ENCODE measurements at regions not wholly inside any gene's neighbourhood (a gene's known extent, or its start where the extent isn't known, plus 50 kb on each side); places are given as distances from the start of the nearest gene placed in this dataset.

DNA sequence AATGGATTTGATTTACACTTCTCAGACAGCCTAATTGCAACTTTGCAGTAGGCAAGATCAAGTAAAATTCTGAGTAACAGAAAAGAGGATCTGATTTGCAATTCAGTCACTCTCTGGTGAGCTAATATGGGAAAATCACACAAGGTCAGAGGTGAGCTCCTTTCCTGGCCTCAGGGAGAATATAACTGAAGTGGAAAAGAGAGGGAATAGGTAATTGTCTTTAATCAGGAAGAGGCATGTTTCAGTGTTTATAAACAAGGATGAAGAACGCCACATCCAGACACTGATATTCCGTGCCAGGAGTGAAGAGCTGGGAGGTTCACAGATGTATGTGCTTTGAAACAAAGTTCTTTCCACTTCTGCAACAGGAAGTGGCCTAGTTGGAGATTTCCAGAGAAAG is 127.1 kb downstream of the ETAA1 start (continued):
- TF ChIP-seq, protein P1, sequence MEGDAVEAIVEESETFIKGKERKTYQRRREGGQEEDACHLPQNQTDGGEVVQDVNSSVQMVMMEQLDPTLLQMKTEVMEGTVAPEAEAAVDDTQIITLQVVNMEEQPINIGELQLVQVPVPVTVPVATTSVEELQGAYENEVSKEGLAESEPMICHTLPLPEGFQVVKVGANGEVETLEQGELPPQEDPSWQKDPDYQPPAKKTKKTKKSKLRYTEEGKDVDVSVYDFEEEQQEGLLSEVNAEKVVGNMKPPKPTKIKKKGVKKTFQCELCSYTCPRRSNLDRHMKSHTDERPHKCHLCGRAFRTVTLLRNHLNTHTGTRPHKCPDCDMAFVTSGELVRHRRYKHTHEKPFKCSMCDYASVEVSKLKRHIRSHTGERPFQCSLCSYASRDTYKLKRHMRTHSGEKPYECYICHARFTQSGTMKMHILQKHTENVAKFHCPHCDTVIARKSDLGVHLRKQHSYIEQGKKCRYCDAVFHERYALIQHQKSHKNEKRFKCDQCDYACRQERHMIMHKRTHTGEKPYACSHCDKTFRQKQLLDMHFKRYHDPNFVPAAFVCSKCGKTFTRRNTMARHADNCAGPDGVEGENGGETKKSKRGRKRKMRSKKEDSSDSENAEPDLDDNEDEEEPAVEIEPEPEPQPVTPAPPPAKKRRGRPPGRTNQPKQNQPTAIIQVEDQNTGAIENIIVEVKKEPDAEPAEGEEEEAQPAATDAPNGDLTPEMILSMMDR (conservative IDR thresholded peaks at IDR 0.05; ENCODE audit: low read depth in 2 of 2), result no peak
- TF ChIP-seq EZH2 (IDR thresholded peaks at IDR 0.05; ENCODE audit: low read depth, unreplicated experiment) (no peak), CREB1 (CRISPR knock-in tag; IDR thresholded peaks at IDR 0.05; ENCODE audit: low read depth) (no peak), JUNB (IDR thresholded peaks at IDR 0.05; ENCODE audit: unreplicated experiment) (no peak), ZNF114 (CRISPR knock-in tag; IDR thresholded peaks at IDR 0.05) (no peak), ZNF331 (CRISPR knock-in tag; IDR thresholded peaks at IDR 0.05; ENCODE audit: low read depth) (no peak), EZH2phosphoT487 (IDR thresholded peaks at IDR 0.05; ENCODE audit: unreplicated experiment) (no peak), NANOG (IDR thresholded peaks at IDR 0.05; ENCODE audit: borderline replicate concordance) (no peak), POLR2AphosphoS5 (IDR thresholded peaks at IDR 0.05; ENCODE audit: low read depth) (no peak)
- TF ChIP-seq, protein P2, sequence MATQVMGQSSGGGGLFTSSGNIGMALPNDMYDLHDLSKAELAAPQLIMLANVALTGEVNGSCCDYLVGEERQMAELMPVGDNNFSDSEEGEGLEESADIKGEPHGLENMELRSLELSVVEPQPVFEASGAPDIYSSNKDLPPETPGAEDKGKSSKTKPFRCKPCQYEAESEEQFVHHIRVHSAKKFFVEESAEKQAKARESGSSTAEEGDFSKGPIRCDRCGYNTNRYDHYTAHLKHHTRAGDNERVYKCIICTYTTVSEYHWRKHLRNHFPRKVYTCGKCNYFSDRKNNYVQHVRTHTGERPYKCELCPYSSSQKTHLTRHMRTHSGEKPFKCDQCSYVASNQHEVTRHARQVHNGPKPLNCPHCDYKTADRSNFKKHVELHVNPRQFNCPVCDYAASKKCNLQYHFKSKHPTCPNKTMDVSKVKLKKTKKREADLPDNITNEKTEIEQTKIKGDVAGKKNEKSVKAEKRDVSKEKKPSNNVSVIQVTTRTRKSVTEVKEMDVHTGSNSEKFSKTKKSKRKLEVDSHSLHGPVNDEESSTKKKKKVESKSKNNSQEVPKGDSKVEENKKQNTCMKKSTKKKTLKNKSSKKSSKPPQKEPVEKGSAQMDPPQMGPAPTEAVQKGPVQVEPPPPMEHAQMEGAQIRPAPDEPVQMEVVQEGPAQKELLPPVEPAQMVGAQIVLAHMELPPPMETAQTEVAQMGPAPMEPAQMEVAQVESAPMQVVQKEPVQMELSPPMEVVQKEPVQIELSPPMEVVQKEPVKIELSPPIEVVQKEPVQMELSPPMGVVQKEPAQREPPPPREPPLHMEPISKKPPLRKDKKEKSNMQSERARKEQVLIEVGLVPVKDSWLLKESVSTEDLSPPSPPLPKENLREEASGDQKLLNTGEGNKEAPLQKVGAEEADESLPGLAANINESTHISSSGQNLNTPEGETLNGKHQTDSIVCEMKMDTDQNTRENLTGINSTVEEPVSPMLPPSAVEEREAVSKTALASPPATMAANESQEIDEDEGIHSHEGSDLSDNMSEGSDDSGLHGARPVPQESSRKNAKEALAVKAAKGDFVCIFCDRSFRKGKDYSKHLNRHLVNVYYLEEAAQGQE (IDR thresholded peaks at IDR 0.05; ENCODE audit: unreplicated experiment), result no peak
- TF ChIP-seq, protein P3, sequence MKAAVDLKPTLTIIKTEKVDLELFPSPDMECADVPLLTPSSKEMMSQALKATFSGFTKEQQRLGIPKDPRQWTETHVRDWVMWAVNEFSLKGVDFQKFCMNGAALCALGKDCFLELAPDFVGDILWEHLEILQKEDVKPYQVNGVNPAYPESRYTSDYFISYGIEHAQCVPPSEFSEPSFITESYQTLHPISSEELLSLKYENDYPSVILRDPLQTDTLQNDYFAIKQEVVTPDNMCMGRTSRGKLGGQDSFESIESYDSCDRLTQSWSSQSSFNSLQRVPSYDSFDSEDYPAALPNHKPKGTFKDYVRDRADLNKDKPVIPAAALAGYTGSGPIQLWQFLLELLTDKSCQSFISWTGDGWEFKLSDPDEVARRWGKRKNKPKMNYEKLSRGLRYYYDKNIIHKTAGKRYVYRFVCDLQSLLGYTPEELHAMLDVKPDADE (IDR thresholded peaks at IDR 0.05), result no peak

DNA sequence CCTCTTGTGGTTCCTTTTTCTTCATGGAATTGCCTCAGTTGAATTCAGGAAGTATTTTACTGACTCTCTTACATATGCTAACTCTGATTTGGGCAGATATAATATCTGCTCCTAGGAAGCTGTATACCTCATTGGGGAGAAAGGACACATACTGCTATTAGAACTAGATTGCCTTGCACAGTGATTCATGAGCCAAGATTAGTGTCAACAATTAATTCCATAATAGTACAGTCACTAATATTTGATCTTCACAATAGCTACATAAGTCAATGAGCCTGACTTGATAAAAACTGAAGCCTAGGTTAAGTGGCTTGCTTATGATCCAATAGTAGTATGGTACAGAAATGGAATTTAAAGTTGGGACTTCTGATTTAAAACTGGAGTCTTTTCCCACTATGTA is 127.6 kb downstream of the ETAA1 start:
- DNase-seq (ENCODE audit: low spot score) (no peak), ATAC-seq (no peak)
- H3K79me2 ChIP-seq (replicated peaks; ENCODE audit: insufficient read depth), result no peaks in the 10 kb centered on the region
- no peak overlapping the region for H2AFZ ChIP-seq
- H3K9me2 ChIP-seq (ENCODE audit: insufficient read depth), result peaks cover 7% of the 10 kb centered on the region; the same call in 1 of the 2 replicates
- H3K27me3 Mint-ChIP-seq (ENCODE audit: insufficient read depth, low read depth, poor library complexity), result no peaks in the 10 kb centered on the region
- H3K4me1 Mint-ChIP-seq, result peaks cover 9% of the 10 kb centered on the region
- H3K4me3 Mint-ChIP-seq, result no peak overlapping the region
- no peaks in the 10 kb centered on the region for H3K27me3 ChIP-seq (ENCODE audit: insufficient read depth)
- H3K27ac Mint-ChIP-seq, result no peak overlapping the region
- H3K4me3 ChIP-seq, result no peak overlapping the region
- H4K20me1 ChIP-seq (replicated peaks; ENCODE audit: insufficient read depth), result no peaks in the 10 kb centered on the region
- H3K36me3 Mint-ChIP-seq (ENCODE audit: low read depth), result peaks cover 3% of the 10 kb centered on the region; the same call in 1 of the 3 replicates
- no peak overlapping the region for H3K27ac ChIP-seq (ENCODE audit: low read depth)
- no peaks in the 10 kb centered on the region for H3K4me1 ChIP-seq (ENCODE audit: insufficient read depth)
- H3F3A ChIP-seq (replicated peaks; ENCODE audit: low read depth), result no peaks in the 10 kb centered on the region
- peaks cover 3% of the 10 kb centered on the region; the same call in 2 of the 3 replicates for H3K9me3 Mint-ChIP-seq
- H3K36me3 ChIP-seq (ENCODE audit: insufficient read depth), result no peaks in the 10 kb centered on the region
- no peak overlapping the region for H3K4me2 ChIP-seq
- no peak for TF ChIP-seq JUNB (IDR thresholded peaks at IDR 0.05; ENCODE audit: unreplicated experiment)
- TF ChIP-seq CREB1 (CRISPR knock-in tag; IDR thresholded peaks at IDR 0.05; ENCODE audit: low read depth), result no peak
- TF ChIP-seq EZH2 (IDR thresholded peaks at IDR 0.05; ENCODE audit: low read depth, unreplicated experiment), result no peak
- TF ChIP-seq ZNF331 (CRISPR knock-in tag; IDR thresholded peaks at IDR 0.05; ENCODE audit: low read depth), result no peak
- TF ChIP-seq, protein P1 (conservative IDR thresholded peaks at IDR 0.05; ENCODE audit: low read depth in 2 of 2), result no peak
- no peak for TF ChIP-seq EZH2phosphoT487 (IDR thresholded peaks at IDR 0.05; ENCODE audit: unreplicated experiment)
- no peak for TF ChIP-seq POLR2AphosphoS5 (IDR thresholded peaks at IDR 0.05; ENCODE audit: low read depth)
